22Rv1 (cell line): ENCODE measurements at regions not wholly inside any gene's neighbourhood (a gene's known extent, or its start where the extent isn't known, plus 50 kb on each side); places are given as distances from the start of the nearest gene placed in this dataset.
"Not testable (repeated sequence)": the region's sequence is repeated elsewhere in the genome, so short reads cannot be mapped to it uniquely, and the experiment has no call there.

Experiments
- H3K27ac ChIP-seq: fragments of 450-650 bp; 2 replicates; pipeline ENCODE4 v1.5.1; 2017
- CTCF ChIP-seq: fragments of 450-650 bp; IDR thresholded peaks from 2 replicates; pipeline ENCODE4 v1.5.1; 2017; ENCODE audit warnings: mild to moderate bottlenecking
- ZFX ChIP-seq: fragments of 450-650 bp; IDR thresholded peaks from 2 replicates; pipeline ENCODE4 v1.6.1; 2017; ENCODE audit warnings: antibody characterized with exemption, borderline replicate concordance

- TF ChIP-seq ZFX: no peak
- no peak for TF ChIP-seq CTCF
- H3K27ac ChIP-seq: no peak overlapping the region
Measured at GRCh38 chr10:90047243-90047729, 345.9 kb downstream of the KIF20B start.

GRCh38 chr10:90051053-90051452 is 349.7 kb downstream of the KIF20B start:
- TF ChIP-seq ZFX: no peak
- no peak for TF ChIP-seq CTCF
- H3K27ac ChIP-seq: no peak overlapping the region

- H3K27ac ChIP-seq: no peak overlapping the region
- TF ChIP-seq ZFX: no peak
Measured at GRCh38 chr10:90051474-90051873, 350.1 kb downstream of the KIF20B start.

GRCh38 chr10:90062786-90063185 is 361.4 kb downstream of the KIF20B start:
- TF ChIP-seq CTCF: no peak
- TF ChIP-seq ZFX: no peak
- no peak overlapping the region for H3K27ac ChIP-seq

- TF ChIP-seq CTCF: no peak
- TF ChIP-seq ZFX: no peak
Measured at GRCh38 chr10:90064295-90064694, 362.9 kb downstream of the KIF20B start.

GRCh38 chr10:90066435-90066834 is 365.0 kb downstream of the KIF20B start:
- TF ChIP-seq ZFX: no peak
- TF ChIP-seq CTCF: no peak
- no peak overlapping the region for H3K27ac ChIP-seq

More at GRCh38 chr10:90064295-90064694, 362.9 kb downstream of the KIF20B start:
- H3K27ac ChIP-seq: no peak overlapping the region

GRCh38 chr10:90075995-90076394 is 374.6 kb downstream of the KIF20B start:
- TF ChIP-seq CTCF (no peak), ZFX (no peak)
- no peak overlapping the region for H3K27ac ChIP-seq

GRCh38 chr10:90079819-90080218 is 378.4 kb downstream of the KIF20B start:
- TF ChIP-seq CTCF: no peak
- TF ChIP-seq ZFX: no peak
- no peak overlapping the region for H3K27ac ChIP-seq

GRCh38 chr10:90086606-90087190 is 385.3 kb downstream of the KIF20B start:
- H3K27ac ChIP-seq: not testable (repeated sequence)
